ENCODE measurements at regions not wholly inside any gene's neighbourhood (a gene's known extent, or its start where the extent isn't known, plus 50 kb on each side); places are given as distances from the start of the nearest gene placed in this dataset.
"Not testable (repeated sequence)": the region's sequence is repeated elsewhere in the genome, so short reads cannot be mapped to it uniquely, and the experiment has no call there.

DNA sequence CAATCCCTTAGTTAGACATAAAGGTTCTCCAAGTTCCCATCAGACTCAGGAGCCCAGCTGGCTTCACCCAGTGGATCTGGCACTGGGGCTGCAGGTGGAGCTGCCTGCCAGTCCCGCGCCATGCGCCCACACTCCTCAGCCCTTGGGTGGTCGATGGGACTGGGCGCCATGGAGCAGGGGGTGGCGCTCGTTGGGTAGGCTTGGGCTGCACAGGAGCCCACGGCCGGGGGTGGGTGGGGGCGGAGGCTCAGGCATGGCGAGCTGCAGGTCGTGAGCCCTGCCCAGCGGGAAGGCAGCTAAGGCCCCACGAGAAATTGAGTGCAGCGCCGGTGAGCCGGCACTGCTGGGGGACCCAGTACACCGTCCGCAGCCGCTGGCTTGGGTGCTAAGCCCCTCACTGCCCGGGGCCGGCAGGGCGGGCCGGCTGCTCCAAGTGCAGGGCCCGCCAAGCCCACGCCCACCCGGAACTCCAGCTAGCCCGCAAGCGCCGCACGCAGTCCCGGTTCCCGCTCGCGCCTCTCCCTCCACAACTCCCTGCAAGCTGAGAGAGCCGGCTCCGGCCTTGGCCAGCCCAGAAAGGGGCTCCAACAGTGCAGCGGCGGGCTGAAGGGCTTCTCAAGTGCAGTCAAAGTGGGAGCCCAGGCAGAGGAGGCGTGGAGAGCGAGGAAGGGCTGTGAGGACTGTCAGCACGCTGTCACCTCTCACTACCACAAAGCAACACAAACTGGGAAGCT is 584.3 kb upstream of the COBL start:
- TF ChIP-seq, protein P1, sequence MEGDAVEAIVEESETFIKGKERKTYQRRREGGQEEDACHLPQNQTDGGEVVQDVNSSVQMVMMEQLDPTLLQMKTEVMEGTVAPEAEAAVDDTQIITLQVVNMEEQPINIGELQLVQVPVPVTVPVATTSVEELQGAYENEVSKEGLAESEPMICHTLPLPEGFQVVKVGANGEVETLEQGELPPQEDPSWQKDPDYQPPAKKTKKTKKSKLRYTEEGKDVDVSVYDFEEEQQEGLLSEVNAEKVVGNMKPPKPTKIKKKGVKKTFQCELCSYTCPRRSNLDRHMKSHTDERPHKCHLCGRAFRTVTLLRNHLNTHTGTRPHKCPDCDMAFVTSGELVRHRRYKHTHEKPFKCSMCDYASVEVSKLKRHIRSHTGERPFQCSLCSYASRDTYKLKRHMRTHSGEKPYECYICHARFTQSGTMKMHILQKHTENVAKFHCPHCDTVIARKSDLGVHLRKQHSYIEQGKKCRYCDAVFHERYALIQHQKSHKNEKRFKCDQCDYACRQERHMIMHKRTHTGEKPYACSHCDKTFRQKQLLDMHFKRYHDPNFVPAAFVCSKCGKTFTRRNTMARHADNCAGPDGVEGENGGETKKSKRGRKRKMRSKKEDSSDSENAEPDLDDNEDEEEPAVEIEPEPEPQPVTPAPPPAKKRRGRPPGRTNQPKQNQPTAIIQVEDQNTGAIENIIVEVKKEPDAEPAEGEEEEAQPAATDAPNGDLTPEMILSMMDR (conservative IDR thresholded peaks at IDR 0.05 in 1 of 2, IDR thresholded peaks at IDR 0.05 in 1 of 2; ENCODE audit: extremely low read depth in 1 of 2, insufficient read depth in 1 of 2, low read depth in 1 of 2, low read length in 2 of 2), result not testable (repeated sequence)
- TF ChIP-seq EZH2 (IDR thresholded peaks at IDR 0.05; ENCODE audit: borderline replicate concordance, low read length), result not testable (repeated sequence)

Data from mammary epithelial cell (primary cell).